CD4-positive, alpha-beta T cell treated with Interleukin-4 for 4 hours (primary cell): ENCODE measurements at regions not wholly inside any gene's neighbourhood (a gene's known extent, or its start where the extent isn't known, plus 50 kb on each side); places are given as distances from the start of the nearest gene placed in this dataset.

Source experiments
- DNase-seq: peaks from one replicate; pipeline ENCODE4 v3.0.0-alpha.2; 2020

DNA sequence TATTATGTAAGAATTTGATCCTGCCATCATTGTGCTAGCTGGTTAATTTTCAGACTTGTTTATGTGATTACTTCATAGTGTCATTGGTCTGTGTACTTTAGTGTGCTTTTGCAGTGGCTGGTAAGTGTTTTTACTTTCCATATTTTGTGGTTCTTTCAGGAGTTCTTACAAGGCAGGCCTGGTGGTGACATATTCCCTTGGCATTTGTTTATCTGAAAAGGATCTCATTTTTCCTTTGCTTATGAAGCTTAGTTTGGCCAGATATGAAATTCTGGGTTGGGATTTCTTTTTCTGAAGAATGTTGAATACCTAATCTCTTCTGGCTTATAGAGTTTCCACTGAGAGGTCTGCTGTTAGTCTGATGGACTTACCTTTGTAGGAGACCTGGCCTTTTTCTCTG is 72.8 kb upstream of the MC4R start:
- DNase-seq, result no peak

GRCh38 chr18:60446821-60447220 is 74.2 kb upstream of the MC4R start:
- no peak for DNase-seq

DNA sequence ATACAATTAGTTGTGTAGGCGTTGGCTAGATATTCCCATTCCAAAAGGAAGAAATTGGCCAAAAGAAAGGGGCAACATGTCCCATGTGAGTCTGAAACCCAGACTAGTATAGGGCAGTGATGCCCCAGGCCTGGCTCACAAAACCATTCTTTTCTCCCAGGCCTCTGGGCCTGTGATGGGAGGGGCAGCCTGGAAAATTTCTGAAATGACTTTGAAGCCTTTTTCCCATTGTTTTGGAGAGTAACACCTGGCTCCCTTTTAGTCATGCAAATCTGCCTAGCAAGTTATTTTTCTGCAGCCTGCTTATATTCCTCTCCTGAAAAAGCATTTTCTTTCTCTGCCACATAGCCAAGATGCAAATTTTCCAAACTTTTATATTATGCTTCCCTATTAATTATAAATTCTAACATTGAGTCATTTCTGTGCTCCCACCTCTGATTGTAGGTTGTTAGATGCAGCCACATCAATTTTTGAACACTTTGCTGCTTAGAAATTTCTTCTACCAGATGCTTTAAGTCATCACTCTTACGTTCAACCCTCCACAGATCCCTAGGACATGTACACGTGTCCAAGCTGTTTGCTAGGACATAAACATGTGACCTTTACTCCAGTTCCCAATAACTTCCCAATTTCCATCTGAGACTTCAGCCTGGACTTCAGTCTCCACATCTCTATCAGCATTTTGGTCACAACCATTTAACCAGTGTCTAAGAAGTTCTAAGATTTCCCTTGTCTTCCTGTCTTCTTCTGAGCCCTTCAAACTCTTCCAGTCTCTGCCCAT is 76.1 kb upstream of the MC4R start:
- DNase-seq, result no peak

GRCh38 chr18:60452421-60452820 is 79.8 kb upstream of the MC4R start:
- no peak for DNase-seq

GRCh38 chr18:60466677-60467076 is 94.1 kb upstream of the MC4R start:
- DNase-seq, result no peak

DNA sequence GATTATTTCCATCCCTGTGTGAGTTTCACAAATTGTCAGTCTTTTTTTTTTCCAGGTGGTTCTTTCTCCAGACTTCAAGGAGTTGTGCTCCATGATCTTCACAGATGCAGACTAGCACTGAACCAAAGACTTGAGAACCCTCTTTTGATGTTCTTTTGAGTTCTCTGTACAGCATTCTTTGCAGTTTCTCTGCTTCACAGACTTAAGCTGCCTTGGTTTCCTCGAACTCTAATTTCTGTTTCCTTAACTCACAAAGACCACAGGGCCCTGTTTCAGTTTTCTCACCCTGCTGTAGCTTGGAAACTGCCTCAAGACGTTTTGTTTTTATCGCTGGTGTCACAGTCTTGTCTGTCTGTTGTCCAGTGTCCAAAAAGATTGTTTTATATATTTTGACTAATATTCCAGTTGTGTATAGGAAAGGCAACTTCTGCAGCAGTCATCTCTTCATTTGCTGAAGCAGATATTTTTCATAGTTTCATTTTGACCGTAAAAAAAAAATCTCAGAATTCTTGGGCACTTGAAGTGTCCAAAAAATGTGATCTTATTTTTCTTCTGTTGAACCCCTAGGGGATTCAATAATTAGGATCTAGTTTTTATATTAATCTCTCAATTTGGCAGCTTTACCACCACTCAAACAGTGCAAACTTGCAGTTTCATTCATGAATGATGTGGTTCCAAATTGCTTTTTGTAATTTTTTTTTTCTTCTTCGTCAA is 97.0 kb upstream of the MC4R start:
- no peak for DNase-seq

- no peak for DNase-seq
Observed at GRCh38 chr18:60471652-60472051, 99.1 kb upstream of the MC4R start.

DNA sequence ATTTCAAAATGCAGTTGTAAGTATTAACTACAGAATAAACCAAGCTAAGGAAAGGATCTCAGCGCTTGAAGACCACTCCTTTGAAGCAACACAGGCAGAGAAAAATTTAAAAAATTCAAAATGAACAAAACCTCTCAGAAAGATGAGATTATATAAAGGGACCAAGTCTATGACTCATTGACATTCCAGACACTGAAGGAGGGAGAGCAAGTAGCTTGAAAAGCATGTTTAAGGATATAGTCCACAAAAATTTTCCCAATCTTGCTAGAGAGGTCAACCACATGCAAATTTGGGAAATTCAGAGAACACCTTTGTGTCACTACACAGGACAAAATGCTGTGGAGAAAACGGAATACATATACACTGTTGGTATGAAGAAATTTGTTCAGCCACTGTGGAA is 112.6 kb upstream of the MC4R start:
- no peak for DNase-seq

GRCh38 chr18:60493066-60493465 is 120.5 kb upstream of the MC4R start:
- DNase-seq, result no peak

- no peak for DNase-seq
Observed at GRCh38 chr18:60499675-60500074, 127.1 kb upstream of the MC4R start.

GRCh38 chr18:60500960-60501359 is 128.4 kb upstream of the MC4R start:
- DNase-seq, result no peak

DNA sequence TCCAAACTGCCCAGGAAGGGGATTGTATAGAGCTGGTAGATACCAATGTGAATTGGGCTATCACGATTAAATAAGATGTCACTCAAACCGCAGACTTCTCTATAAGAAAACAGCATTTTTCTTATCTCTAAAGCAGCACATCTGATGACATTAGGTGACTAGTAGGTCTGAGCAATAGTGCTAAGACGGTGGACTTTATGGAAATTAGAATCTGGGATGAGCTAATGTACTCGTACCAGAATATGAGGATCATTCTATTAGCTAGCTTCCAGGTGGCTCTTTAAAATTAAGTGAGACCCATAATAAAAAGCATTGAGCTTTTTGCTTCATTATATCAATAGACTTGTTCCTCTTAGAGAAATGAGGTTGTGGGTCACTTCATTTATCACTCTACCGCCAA is 130.0 kb upstream of the MC4R start:
- no peak for DNase-seq

DNA sequence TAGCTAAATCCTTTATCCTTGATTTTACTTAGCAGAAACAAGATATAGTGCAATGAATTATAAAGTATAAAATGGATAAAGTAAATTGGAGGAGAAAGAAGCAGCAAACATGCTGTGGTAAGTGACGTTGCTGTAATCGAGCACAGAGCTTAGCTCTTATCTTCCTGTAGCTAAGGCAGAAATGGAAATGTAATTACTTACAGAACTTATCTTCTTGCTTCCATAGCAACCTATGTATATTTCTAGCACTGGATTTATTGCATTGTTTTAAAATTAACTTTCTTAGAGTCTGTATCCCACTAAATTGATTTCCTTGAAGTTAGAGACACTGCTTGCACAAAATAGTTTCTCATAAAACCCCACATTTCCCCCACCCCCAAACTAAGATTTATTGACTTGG is 130.6 kb upstream of the MC4R start:
- no peak for DNase-seq

GRCh38 chr18:60506190-60506589 is 133.6 kb upstream of the MC4R start:
- no peak for DNase-seq

DNA sequence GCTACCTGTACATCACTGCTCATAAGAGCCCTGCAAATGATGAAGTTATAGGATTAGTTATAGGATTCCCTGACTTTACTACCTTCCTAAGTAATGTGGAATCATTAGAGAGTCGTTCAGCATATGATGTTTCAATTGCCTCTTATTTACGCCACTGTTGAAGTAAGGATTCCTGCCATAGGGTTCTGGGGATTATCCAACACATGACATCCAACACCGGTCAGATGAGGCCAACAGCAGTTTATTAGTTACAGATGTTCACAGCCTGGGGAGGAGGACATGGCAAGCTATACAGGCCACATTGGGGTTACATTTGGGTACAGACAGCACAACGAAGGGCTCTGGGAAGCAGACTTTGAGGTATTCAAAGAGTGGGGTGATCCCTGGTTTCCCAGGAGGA is 134.1 kb upstream of the MC4R start:
- no peak for DNase-seq

DNA sequence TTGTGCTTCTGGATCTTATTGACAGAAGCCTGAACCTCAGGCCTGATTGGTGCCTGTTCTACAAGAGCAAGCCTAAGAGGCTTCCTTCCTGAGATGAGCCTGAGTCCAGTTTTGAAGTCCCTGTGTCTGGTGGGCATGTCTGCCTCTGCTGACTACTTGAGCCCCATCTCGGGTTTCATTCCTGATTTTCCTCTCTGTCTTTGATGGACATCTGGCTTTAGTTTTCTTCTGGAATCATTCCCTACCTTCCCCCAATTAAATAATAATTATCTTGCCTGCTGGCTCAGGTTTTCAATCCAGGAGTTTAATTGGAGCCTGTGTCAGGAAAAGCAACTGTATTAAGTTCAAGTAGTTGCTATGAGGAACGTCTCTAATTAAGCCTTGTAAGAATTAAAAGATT is 135.5 kb upstream of the MC4R start:
- no peak for DNase-seq

- no peak for DNase-seq
Observed at GRCh38 chr18:60534538-60534937, 162.0 kb upstream of the MC4R start.

GRCh38 chr18:60537074-60537473 is 164.5 kb upstream of the MC4R start:
- no peak for DNase-seq

DNA sequence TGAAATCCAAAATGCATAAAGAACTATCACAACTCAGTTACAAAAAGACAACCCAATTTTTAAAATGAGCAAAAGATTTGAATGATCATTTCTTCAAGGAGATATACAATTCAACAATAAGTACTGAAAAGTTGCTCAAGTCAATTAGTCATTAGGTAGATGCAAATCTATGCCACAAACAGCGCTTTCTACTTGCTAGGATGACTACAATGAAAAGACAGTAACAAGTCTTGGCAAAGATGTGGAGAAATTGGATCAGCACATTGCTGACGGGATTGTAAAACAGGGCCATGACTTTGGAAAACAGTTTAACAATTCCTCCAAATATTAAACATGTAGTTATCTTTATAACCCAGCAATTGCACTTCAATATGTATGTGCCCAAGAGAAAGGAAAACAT is 166.3 kb upstream of the MC4R start:
- DNase-seq, result no peak

DNA sequence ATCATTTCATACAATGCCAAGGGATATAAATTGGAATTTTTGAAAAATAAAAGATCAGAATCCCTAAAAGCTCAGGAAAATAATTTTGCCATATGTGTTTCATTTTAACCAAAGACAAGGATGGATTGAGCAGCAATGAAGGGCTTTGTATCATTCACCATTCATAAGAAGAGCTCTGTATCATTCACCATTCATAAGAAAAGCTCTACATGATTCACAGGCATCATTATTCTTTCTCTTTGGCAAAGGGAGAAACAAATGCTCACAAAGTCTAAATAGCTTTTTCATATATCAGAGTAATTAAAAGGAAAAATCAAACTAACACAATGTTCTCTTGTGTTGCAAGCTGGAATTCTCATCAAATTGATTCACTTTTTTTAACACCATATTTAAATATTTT is 169.1 kb upstream of the MC4R start:
- DNase-seq, result no peak

- DNase-seq, result no peak
Observed at GRCh38 chr18:60543646-60544045, 171.1 kb upstream of the MC4R start.

DNA sequence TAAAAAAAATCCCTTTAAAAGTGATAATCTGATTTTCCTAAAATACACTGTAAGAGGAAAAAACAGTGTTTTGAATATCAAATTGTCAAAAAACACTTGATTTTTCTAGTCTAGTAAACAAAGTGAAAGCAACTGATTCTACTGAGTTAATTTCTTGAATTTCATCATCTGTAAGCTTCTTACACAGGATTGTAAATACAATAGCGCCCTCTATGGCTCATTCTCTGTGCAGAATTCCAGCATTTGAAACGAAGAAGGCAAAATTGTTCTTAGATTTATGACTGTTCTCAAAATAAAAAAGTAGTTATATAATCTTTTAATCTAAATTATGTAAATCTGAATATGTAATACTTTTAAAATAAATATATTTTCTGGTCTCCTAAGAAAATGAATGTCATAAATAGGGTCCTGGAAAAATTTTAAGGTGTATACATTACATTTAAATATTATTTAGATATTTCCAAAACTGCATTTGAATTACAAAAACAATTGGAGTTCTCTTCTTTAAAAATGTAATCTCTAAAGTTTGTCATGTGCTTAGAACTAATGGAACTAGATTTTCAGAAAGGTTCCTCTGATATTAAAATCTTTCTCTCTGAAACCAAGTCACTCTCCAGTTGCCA is 176.9 kb upstream of the MC4R start:
- DNase-seq, result peak; percentile 3

GRCh38 chr18:60552948-60553347 is 180.4 kb upstream of the MC4R start:
- no peak for DNase-seq

DNA sequence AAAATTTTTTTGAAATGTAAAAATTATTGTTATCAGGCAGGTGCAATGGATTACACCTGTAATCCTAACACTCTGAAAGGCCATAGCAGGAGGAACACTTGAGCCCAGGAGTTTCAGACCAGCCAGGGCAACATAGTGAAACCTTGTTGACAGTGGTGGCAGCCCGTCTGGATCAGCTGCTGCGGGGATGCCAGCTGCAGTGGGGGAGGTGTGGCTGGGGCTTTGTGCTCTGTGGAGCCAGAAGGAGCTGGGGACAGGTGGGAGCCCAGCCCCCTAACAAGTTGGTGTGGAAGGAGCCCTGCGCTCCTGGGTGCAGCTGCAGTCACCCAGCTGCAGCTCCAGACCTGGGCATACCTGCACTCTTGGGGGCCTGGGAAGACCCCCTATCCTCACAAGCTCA is 182.4 kb upstream of the MC4R start:
- no peak for DNase-seq
